Stimulated activated CD4-positive, alpha-beta T cell treated with anti-CD3 and anti-CD28 coated beads, Interleukin-4, amount 100 ng/mL, for 48 hours (primary cell): ENCODE measurements at regions not wholly inside any gene's neighbourhood (a gene's known extent, or its start where the extent isn't known, plus 50 kb on each side); places are given as distances from the start of the nearest gene placed in this dataset.
A peak's percentile ranks its signal among the peaks of the same experiment; 100 is the strongest.

Experiments used
- DNase-seq, 2 donors: peaks; one replicate each; pipeline ENCODE4 v3.0.0-alpha.2; 2020; ENCODE audit warnings: low read depth in 2 of 2

DNA sequence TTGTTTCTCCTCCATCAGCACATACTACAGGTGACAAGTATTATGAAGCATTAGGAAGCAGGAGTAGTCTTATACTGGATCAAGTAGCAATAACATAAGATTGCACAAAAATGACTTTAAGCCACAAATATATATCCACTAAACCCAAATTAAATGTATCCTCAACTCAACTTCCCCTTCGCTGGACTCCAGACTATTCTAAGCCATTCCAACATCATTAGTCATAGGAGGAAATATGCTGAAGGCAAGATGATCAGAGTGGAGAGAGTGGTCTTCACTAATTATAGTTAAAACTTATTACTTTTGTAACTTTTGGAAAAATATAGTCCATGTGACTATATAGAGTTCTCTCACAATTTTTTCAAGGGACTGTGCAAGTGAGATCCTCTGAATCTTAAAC is 390.7 kb upstream of the ZP4 start:
- no peak for DNase-seq

DNA sequence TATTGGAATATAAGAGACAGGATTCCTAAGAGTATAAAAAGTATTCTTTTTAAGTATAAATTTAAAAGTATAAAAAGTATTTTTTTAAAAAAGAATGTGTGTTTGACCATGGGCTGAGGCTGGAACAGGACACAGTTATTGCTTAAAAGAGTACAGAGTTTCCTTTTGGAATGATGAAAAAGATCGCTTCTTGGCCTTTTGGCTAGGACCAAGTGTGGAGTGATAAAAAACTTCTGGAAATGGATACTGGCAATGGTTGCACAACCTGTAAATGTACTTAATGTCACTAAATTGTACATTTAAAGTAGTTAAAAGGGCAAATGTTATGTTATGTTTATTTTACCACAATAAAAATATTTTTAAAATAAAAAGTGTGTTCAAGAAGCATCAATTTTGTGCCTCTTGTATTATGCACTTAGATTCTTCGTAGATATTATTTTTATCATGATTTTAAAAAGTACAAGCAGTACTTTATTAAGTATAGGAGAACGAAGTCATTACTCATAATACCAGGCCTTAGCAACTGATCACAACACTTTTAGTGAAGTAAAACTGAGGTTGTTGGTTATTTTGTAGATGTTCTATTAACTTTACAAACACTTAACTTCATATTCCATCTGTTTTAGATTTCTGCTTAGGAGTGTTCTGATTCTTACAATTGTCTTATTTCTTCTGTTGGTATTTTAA is 389.1 kb upstream of the ZP4 start:
- DNase-seq = no peak

DNA sequence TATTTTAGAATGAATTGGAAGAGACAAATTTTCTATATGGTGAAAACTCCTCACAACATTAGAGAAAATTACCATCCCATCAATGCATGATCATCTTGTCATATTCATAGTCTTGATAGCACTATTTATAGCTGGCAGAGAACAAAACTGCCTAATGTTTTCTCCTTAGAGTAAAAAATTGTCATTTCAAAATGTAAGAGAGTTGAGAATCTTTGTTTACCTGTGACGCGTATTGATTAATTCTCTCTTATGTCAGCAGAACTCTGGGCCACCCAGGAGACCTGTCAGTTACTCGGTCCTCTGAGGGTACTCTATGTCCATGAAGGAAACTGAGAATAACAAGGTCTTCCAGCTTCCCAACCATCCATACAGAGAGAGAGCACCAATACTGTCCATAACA is 381.4 kb upstream of the ZP4 start:
- no peak for DNase-seq

DNA sequence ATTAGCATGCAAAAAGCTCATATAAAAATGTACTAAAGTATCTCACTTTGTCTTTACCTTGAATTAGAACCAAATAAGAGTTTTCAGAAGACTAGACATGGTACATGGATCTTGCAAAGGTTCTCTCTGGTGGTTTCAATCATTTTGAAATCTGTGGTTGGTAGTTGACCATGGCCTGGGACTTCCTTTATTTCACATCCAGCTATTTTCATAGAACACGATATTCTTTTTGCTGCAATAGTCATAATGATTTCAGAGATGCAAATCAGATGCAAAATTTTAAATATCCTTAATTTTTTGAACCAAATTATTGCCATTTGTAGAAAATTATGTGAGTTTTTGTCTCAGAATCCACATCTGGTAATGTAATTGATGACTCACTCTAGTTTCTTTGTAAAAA is 375.1 kb upstream of the ZP4 start:
- DNase-seq = no peak

DNA sequence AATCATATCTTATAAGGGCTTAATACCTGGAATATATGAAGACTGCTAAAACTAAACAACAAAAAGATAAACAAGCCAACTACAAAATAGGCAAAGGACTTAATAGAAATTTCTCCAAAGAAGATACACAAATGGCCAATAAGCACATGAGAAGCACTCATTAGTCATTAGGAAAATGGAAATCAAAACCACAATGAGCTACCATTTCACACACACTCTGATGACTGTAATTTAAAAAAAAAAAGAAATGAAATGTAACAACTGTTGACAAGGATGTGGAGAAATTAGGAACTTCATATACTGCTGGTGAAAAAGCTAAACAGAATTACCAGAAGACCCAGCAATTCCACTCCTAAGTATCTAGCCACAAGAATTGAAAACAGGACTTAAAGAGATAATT is 374.2 kb upstream of the ZP4 start:
- no peak for DNase-seq

DNA sequence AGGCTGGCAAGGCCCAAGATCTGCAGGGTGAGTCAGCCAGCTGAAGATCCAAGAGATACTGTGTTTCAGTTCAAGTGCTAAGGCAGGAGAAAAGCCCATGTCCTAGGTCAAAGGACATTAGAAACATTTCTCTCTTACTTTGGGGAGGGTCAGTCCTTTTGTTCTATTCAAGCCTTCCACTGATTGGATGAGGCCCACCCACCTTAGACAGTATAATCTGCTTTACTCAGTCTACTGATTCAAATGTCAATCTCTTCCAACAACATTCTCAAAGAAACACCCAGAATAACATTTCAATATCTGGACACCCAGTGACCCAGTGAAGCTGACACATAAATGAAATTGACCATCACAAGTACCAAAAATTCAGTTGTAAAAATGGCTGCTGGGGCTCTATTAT is 367.8 kb upstream of the ZP4 start:
- no peak for DNase-seq

DNA sequence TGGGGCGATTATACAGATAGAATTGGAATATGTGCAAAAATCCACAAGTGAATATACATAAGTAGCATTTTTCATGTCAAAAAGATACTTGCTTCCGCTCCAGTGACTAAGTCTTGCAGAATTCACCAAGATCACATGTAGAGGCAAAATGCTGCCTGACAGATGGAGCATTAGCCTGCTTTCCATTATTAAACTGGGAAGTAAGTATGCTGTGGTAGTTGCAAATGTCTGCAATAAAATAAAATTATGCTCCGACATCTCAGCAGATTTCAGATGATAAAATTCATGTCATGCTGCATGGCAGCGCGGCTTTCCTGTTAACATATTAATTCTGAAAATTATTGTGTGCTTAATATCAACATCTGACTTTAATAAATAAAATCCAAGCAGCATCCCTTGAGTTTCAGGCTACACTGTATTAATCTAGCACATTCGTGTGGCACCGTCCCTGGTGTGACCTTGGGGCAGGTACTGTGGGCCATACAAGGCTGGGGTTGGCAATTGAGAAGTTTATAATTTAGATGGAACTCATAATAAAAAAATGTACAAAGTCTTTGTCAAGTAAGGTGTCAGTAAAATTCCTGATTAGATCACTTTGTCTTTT is 366.4 kb upstream of the ZP4 start:
- DNase-seq = no peak

DNA sequence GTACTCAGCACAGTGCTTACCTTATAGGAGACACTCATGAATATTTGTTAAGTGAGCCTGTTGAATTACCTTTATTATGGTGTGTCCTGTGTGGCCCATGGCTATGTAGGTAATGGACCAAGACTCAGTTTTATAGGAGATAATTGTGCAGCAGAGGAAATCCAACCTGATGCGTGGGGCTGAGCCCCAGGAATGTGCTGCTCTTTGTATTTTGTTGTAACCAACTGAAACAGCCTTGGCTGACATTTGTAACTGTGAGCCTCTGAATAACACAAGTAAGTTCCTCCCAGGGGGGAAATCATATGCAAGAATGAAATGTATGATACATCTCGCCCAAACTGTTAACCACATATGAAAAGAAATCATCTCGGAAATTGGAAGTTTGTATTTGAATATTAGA is 364.2 kb upstream of the ZP4 start:
- no peak for DNase-seq

DNA sequence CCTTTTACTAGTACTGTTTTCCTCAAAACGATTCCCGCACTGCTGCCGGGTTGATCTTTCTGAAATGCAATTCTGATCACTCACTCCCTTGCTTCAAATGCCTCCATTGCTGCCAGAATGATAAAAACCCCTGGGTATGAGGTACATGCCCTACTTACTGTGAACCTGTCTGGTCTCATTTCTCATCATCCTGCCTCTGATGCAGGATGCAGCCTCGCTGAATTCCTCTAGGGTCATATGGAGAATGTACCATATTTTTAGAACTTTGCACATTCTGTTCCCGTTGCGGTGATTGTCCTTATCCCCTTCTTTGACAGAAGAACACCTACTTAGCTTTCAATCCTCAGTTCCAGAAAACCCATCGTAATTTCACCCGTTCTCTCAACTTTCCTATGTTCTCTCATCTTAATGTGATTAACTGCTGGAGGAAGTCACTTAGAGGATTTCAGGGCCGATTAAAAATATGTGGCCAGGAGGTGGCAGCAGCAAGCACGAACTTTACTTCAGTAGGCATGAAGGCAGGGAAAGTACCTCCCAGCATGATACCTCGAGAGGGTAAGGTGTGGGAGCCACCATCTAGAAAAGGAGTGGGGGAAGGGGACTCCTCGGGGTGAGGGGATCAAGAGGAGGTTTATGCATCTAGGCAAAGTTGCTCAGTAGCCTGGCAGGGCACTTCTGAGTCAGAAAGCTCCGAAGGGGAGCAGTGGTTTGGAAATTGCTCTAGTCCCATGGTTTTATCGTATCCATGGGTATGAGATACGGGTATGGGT is 361.5 kb upstream of the ZP4 start:
- DNase-seq = peak; percentile 4 to 17

DNA sequence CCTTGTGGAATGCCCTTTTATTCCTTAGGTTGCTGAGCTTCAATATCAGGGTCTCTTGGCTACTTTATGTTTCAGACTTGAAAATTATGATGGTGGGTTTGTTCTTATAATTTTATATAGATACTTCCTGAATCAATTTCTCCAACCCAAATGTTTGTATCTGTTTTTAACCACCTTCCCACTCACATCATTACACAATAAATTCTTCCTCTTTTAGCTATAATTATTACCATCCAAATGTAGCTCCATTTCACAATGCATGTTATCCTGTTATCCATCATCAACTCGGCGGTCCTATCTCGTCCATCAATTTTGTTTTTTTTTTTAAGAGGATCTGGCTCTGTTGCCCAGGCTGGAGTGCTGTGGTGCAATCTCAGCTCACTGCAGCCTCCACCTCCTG is 357.6 kb upstream of the ZP4 start:
- DNase-seq = no peak

DNA sequence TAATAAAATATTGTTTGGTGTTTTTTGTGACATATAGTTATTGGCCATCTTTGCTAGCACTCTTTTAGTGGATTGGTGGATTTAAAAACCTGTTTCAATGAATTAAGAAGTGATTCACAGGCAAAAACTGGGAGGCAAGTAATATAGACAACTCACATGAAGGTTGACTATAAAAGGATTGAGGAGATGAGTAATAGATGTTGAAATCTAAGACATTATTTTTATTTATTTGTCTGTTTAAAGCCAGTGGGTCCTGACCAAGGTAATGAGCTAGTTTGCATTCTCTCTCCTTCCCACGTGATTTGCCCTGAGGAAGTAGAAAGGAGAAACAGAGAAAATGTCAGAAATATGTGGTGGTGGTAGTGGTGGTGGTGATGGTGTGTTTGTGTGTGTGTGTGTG is 351.5 kb upstream of the ZP4 start:
- no peak for DNase-seq

DNA sequence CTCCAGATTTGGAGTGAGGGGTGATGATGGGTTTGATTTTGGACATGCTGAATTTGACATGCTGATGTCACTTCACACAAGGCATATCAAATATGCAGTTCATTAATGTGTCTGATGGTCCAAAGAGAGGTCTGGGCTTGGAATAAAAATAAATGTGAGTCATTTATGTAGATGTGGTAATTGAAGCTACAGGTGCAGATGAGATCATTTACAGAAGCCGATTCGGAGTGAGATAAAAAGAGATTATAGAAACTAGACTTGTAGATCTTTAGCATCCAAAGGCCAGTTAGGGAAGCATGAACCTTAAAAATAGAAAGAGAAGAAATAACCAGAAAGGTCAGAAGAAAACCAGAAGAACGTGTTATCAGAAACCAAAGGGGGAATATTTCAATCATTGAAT is 350.9 kb upstream of the ZP4 start:
- DNase-seq = no peak

DNA sequence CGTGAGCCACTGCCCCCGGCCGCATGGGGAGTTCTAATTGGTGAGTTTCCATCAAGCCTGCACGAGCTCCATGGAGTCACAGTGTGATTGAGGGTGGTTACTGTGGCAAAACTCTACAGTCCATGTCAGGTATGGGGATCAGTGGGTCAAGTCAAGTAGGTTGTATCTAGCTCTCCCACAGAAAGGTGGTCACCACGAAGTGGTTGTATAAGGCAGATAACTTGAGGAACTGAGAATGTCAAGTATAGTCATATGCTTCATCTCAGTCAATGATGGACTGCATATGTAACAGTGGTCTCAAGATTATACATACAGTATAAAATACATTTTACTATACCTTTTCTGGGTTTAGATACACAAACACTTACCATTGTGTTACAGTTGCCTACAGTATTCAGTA is 348.6 kb upstream of the ZP4 start:
- DNase-seq = no peak

DNA sequence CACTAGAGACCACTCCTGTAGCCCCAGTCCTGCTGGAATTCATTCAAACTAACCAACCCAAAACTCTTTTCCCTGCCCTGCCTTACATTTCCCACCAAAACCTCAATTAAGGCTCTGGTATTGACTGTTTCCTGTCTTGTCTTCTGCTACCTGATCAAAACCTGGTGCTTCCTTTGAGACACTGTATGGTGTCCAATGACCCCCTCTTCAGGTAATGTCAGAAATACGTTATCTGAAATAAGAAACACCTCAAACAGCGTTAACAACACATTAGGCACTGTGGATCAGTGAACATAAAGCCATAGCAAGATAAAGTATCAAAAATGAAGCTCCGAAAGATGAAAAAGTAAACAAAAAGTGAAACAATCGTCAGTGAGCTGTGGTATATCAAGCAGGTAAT is 343.2 kb upstream of the ZP4 start:
- no peak for DNase-seq

DNA sequence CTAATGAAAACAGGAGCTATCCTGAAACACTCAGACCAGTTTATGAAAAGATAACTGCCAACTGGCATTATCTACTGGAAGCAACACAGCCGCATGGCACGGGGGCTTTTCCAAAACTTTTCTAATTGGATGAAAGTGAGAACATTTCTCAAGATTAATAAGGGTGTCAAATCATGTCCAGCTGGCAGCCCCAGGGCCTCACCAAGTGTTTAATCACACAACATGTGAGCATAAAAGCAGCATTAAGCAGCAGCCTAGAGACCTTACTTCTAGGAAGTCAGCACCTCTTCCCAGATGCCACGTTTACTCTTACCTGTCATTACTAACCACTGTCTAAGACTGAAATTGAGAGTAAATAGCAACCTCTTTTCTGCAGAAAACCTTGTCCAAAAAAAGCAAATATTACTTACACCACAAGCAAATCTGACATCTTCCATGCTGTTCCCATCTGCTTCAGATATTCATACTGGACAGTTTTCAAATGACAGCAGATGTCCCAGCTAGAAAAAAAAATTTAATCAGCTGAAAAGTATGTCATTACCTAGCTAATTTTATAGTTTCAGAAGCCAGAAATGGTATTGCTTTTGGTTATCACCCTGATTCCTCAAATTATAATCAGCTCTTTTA is 341.5 kb upstream of the ZP4 start:
- DNase-seq = no peak

DNA sequence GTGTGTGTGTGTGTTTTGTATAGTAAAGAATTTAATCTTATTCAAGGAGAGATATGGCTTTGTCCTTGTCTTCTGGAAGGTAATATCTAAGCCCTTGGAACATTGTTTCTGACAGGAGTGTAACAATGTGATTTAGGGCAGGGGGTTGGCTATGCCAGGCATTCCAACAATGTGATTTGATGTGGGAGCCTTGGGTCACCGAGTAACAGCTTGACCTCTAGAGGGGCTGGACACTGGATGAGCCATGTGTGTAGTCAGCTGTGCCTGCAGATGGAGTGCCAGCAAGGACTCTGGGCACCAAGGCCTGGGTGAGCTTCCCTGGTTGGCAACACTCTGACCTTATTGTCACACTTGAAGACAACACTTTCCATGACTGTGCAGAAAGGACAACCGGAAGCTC is 336.1 kb upstream of the ZP4 start:
- DNase-seq = no peak

DNA sequence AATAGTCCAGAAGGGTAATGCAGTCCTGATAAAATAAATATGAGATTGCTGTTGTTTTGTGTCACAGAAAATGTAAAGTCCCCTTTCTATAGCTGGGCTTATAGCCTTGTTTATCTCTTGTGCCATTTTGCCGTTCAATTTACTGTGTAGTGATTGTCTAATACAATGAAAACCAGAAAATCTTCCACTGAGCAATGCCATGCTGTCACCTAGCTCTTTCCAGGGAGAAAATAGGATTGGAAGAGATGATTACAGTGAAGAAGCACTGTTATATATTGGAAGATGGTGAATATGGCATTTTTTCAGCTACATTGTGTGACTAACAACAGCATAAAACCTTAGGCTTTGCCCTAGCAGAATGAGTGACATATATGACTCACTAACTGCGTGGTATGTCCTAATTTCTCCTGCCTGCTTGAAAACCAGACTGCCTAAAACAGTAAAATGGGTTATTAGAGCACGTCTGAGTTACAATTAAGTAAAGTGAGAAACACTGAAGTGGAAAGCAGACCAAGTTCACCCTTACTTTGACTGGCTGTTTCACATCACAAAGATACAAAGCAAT is 332.4 kb upstream of the ZP4 start:
- DNase-seq = no peak

DNA sequence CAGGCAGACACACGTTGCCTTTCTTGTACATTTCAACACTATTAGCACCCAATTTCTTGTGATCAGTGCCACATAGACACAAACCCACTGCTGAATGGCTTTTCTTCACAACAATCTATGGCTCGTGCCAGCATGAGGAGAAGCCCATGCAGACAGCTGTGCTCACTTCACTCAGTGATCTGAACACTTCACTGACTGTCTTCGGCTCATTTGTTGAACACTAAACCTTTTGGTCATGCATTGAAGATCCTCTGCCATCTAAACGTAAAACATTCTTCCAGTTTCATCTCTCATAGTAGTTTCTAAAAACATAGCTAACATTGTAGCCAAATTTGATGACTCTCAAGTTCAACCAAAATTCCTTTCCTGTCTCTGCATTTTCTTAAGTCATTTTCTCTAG is 331.0 kb upstream of the ZP4 start:
- no peak for DNase-seq

DNA sequence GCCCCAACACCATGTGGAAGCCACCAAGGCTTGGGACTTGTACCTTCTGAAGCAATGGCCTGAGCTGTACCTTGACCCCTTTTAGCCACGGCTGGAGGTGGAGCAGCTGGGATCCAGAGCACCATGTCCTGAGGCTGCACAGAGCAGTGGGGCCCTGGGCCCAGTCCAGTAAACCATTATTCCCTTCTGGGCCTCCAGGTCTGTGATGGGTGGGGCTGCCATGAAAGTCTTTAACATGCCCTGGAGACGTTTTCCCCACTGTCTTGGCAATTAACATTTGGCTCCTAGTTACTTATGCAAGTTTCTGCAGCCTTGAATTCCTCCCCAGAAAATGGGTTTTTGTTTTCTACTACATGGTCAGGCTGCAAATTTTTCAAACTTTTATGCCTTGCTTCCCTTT is 323.7 kb upstream of the ZP4 start:
- no peak for DNase-seq

DNA sequence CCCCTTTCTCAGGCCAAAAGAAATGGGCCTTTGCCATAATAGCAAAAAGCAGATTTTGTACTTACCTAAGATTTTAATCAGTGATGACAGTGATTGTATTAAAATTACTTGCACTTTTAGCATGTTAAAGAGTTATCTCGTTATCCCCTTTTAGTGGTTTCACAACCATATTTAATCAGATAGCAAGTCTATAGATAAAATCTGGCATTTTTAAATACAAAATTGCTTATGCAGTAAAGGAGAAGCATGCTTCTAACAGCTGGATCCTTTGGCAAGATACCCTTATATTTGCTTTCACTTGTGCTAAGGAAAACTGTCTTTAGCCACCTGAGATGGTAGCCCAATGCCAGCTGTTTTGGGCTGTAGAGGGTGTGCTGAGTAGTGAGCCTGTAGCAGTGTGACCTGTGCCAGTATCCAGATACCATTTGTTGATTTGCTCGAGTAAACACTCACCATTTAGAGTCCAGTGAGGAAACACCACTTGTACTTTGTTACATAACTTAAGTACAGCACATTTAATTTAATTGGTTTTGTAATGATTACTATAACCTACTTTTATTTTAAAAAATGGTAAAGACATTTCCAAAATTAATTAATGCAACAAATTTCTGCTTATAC is 314.4 kb upstream of the ZP4 start:
- DNase-seq = no peak

DNA sequence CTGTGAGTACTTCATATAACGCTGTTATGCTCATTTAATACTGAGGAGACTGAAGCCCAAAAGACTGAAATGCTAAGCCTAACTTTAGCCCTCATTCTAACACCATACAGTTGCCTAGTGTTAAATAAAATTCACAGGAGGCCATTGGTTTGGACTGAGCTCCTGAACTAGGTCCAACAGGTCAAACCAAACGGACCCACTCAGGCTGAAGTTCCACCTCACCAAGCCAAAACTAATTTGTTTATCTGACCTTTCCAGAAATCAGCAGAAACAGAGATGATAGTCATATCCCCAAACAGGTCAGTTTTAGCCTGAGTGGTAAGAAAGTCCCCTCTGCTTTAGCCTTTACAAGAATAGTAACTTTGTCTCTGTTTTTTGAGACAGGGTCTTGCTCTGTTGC is 311.3 kb upstream of the ZP4 start:
- DNase-seq = no peak

DNA sequence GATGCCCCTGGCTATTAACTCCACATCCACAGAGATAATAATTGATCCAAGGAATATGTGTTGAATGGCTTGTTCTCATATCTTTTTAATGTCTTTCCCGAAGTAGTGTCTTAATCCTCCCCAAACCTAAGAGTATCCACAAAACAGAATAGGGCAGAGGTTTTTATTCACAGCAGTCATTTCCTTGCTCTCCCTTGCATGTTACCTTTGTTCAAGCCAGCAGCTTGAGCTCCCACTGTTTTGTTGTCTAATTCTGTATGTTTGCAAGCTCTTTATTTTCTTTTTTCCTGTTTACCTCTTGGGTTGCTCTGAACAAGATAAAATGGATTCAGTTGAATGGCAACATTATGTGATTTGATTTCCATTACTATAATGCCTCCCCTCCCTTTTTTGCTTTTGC is 308.6 kb upstream of the ZP4 start:
- DNase-seq = no peak
